ENCODE measurements at regions not wholly inside any gene's neighbourhood (a gene's known extent, or its start where the extent isn't known, plus 50 kb on each side); places are given as distances from the start of the nearest gene placed in this dataset.

DNA sequence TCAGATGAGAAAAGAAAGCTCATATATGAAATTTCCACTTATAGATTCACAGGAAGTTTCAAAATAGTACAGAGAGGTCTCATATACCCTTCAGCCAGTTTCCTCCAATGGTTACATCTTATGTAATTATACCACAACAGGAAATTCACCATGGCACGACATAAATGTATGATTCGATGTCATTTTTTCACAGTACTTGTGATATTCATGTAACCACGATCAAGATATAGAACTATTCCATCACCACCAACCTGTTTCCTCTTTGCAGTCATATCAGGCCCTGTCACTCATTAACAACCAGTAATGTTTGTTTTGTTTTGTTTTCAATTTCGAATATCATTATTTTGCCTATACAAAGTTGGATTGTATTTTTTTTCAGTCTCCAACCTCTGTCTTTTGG is 314.3 kb upstream of the POU3F3 start:
- H3K9me3 ChIP-seq, result no peaks in the 10 kb centered on the region
- TF ChIP-seq, protein P1, sequence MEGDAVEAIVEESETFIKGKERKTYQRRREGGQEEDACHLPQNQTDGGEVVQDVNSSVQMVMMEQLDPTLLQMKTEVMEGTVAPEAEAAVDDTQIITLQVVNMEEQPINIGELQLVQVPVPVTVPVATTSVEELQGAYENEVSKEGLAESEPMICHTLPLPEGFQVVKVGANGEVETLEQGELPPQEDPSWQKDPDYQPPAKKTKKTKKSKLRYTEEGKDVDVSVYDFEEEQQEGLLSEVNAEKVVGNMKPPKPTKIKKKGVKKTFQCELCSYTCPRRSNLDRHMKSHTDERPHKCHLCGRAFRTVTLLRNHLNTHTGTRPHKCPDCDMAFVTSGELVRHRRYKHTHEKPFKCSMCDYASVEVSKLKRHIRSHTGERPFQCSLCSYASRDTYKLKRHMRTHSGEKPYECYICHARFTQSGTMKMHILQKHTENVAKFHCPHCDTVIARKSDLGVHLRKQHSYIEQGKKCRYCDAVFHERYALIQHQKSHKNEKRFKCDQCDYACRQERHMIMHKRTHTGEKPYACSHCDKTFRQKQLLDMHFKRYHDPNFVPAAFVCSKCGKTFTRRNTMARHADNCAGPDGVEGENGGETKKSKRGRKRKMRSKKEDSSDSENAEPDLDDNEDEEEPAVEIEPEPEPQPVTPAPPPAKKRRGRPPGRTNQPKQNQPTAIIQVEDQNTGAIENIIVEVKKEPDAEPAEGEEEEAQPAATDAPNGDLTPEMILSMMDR (IDR thresholded peaks at IDR 0.05), result no peak
- H3K27me3 ChIP-seq, result no peaks in the 10 kb centered on the region
- peaks cover 12% of the 10 kb centered on the region in 2 experiments for H3K4me1 ChIP-seq (ENCODE audit: control insufficient read depth in 1 of 2, insufficient read depth in 1 of 2, low read depth in 1 of 2, low read length in 1 of 2)
- H3K27ac ChIP-seq, result no peak overlapping the region
- H3K4me3 ChIP-seq (ENCODE audit: low read depth in 1 of 2, low read length in 1 of 2), result no peak overlapping the region
- no peaks in the 10 kb centered on the region for H3K36me3 ChIP-seq

DNA sequence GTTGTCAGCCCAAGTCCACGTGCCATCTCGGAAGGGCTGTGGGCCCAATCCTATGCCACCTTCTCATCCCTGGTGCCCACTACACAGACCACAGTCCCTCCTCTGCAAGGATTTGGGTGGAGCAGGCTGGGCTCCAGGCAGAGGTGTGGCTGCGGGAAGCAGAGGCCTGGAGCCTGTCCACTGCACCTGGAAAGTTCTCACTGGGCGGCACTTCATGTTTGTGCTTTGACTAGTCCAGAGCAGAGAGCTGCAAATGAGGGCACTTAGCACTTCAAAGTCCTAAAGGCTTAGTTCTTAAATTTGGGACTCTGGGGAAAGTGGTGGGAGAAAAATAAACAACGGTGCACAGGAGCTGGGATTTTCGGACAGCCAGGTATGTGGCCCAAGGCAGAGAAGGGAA is 308.9 kb upstream of the POU3F3 start:
- TF ChIP-seq, protein P1 (IDR thresholded peaks at IDR 0.05), result no peak
- Histone ChIP-seq H3K4me1 (ENCODE audit: control insufficient read depth in 1 of 2, insufficient read depth in 1 of 2, low read depth in 1 of 2, low read length in 1 of 2) (peaks cover 1 to 3% of the 10 kb centered on the region in 2 experiments), H3K27ac (no peak overlapping the region), H3K36me3 (no peaks in the 10 kb centered on the region), H3K9me3 (no peaks in the 10 kb centered on the region), H3K4me3 (ENCODE audit: low read depth in 1 of 2, low read length in 1 of 2) (no peak overlapping the region), H3K27me3 (no peaks in the 10 kb centered on the region)

DNA sequence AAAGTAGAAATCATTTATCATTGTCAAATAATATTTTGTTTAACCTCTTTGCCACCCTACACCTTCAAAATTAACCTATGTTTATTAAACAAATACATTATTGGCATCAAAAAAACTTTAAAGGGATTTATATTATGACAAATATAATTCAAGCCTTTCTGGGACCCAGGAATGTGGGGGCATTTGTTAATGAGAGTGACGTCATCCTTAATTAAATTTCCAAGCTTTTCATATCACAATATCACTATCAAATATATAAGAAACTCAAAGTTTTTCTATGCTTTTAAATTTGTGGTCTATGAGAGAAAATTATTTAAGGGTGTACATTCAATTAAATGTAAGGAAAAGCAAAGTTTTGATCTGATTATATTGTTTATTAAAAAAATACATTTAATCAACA is 307.4 kb upstream of the POU3F3 start:
- H3K4me3 ChIP-seq (ENCODE audit: low read depth in 1 of 2, low read length in 1 of 2), result no peak overlapping the region
- no peaks in the 10 kb centered on the region for H3K4me1 ChIP-seq (ENCODE audit: control insufficient read depth in 1 of 2, insufficient read depth in 1 of 2, low read depth in 1 of 2, low read length in 1 of 2)
- H3K36me3 ChIP-seq, result no peaks in the 10 kb centered on the region
- H3K9me3 ChIP-seq, result no peaks in the 10 kb centered on the region
- no peak overlapping the region for H3K27ac ChIP-seq
- TF ChIP-seq, protein P1 (IDR thresholded peaks at IDR 0.05), result no peak
- H3K27me3 ChIP-seq, result no peaks in the 10 kb centered on the region

DNA sequence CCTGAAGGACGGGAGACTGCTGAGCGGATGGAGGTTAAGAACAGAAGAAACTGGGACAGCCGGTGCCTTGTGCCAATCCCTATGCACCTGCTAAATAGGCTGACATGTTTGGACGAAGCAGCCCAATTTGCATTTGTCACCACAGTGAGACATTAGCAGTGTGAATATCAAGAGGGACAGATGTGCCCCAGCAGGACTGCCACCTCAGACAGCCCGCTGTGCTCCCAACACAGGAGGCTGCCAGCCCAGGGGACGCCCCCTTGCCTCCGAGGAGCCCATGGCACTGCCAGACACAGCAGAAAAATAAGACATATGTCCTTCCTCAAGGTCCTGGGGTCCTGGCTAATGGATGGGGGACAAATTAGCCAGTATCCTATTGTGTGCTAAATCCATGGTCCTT is 306.7 kb upstream of the POU3F3 start:
- no peak overlapping the region for H3K27ac ChIP-seq
- no peaks in the 10 kb centered on the region for H3K27me3 ChIP-seq
- no peaks in the 10 kb centered on the region for H3K4me1 ChIP-seq (ENCODE audit: control insufficient read depth in 1 of 2, insufficient read depth in 1 of 2, low read depth in 1 of 2, low read length in 1 of 2)
- no peak overlapping the region for H3K4me3 ChIP-seq (ENCODE audit: low read depth in 1 of 2, low read length in 1 of 2)
- H3K9me3 ChIP-seq, result no peaks in the 10 kb centered on the region
- TF ChIP-seq, protein P1 (IDR thresholded peaks at IDR 0.05), result no peak
- H3K36me3 ChIP-seq, result no peaks in the 10 kb centered on the region

DNA sequence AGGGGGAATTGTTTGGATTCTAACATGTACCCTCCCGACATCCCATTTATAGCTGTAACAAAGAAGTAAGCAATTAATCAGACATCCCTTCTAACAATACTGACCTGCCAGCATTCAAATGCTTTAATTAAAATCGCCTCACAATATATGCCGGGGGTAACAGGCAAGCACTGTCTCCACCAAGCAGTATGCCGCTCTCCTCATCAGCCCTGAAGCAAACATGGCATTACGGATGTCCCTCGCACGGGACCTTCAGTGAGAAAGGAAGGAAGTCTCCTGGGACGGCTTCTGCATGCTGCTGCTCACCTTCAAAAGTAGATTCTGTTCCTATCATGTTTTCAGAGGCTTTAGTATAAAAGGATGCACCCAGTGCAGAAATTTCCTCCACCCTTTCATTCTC is 292.7 kb upstream of the POU3F3 start:
- H3K27ac ChIP-seq, result no peak overlapping the region
- H3K27me3 ChIP-seq, result no peaks in the 10 kb centered on the region
- TF ChIP-seq, protein P1 (IDR thresholded peaks at IDR 0.05), result no peak

DNA sequence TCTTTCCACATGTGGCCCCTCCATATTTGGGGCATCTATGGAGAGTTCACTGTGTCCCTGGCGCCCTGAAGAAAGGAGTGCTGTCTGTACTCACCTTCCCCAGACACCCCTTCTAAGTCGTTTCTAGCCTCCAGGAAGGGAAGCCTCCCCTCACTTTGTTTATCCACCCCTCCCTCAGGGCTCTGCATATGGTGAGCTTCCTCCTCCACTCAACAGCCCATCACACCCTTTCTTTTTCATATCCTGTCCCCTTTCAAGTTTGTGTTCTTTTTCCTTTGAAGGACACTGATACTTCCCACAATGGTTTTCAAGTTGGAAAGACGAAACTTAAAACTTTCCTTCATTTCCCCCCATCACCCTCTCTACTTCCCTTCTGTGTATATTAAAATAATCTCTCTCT is 291.4 kb upstream of the POU3F3 start:
- no peaks in the 10 kb centered on the region for H3K4me1 ChIP-seq (ENCODE audit: control insufficient read depth in 1 of 2, insufficient read depth in 1 of 2, low read depth in 1 of 2, low read length in 1 of 2)
- H3K27ac ChIP-seq, result no peak overlapping the region
- TF ChIP-seq, protein P1 (IDR thresholded peaks at IDR 0.05), result no peak
- H3K27me3 ChIP-seq, result no peaks in the 10 kb centered on the region
- H3K4me3 ChIP-seq (ENCODE audit: low read depth in 1 of 2, low read length in 1 of 2), result no peak overlapping the region
- no peaks in the 10 kb centered on the region for H3K36me3 ChIP-seq
- no peaks in the 10 kb centered on the region for H3K9me3 ChIP-seq

More for the DNA sequence above, 292.7 kb upstream of the POU3F3 start:
- H3K4me1 ChIP-seq (ENCODE audit: control insufficient read depth in 1 of 2, insufficient read depth in 1 of 2, low read depth in 1 of 2, low read length in 1 of 2), result no peaks in the 10 kb centered on the region
- H3K9me3 ChIP-seq, result no peaks in the 10 kb centered on the region
- H3K4me3 ChIP-seq (ENCODE audit: low read depth in 1 of 2, low read length in 1 of 2), result no peak overlapping the region
- H3K36me3 ChIP-seq, result no peaks in the 10 kb centered on the region

Data from neutrophil (primary cell).